ENCODE measurements at regions not wholly inside any gene's neighbourhood (a gene's known extent, or its start where the extent isn't known, plus 50 kb on each side); places are given as distances from the start of the nearest gene placed in this dataset.

DNA sequence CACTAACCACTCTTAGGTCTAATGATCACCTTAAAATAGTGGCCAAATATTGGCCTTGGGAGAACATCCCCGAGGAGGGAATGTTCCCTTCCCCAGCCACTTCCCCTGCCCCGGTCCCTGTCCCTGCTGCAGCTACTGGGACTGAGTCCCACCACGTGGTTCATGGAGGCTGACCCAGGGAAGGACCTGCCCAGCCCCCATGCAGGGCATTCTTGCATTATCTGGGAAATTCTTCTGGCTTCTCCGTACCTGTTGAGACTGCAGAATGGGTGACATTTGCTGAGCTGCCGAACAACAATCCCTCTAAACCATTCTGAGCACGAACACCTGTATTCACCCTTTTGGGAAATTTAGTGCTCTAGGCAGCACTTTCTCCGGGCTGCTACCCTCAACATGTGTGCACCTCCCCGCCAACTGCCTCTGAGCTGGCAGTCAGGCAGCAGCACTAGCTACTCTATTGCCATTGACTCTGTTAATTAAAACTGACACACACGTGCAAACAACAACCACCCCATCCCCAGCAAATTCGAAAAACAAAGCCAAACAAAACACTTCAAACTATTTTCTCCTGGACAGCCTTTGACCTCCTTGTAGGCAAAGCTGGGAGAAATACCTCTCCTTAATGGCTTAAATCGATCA, 567.4 kb upstream of the MKI67 start:
- no peak overlapping the region for H3K4me3 ChIP-seq (replicated peaks; ENCODE audit: low read depth, low read length)
- DNase-seq (ENCODE audit: low read depth) = no peak
- TF ChIP-seq CTCF (IDR thresholded peaks at IDR 0.05; ENCODE audit: low read length, missing control alignments) = no peak

- H3K4me3 ChIP-seq (replicated peaks; ENCODE audit: low read depth, low read length) = no peak overlapping the region
- TF ChIP-seq CTCF (IDR thresholded peaks at IDR 0.05; ENCODE audit: low read length, missing control alignments) = no peak
- no peak for DNase-seq (ENCODE audit: low read depth)
Observed at GRCh38 chr10:128694168-128694850, 568.1 kb upstream of the MKI67 start.

GRCh38 chr10:128694851-128695725, 568.9 kb upstream of the MKI67 start:
- DNase-seq (ENCODE audit: low read depth) = no peak
- TF ChIP-seq CTCF (IDR thresholded peaks at IDR 0.05; ENCODE audit: low read length, missing control alignments) = no peak
- H3K4me3 ChIP-seq (replicated peaks; ENCODE audit: low read depth, low read length) = no peak overlapping the region

GRCh38 chr10:128695931-128696330, 569.7 kb upstream of the MKI67 start:
- no peak for DNase-seq (ENCODE audit: low read depth)
- H3K4me3 ChIP-seq (replicated peaks; ENCODE audit: low read depth, low read length) = no peak overlapping the region
- no peak for TF ChIP-seq CTCF (IDR thresholded peaks at IDR 0.05; ENCODE audit: low read length, missing control alignments)

DNA sequence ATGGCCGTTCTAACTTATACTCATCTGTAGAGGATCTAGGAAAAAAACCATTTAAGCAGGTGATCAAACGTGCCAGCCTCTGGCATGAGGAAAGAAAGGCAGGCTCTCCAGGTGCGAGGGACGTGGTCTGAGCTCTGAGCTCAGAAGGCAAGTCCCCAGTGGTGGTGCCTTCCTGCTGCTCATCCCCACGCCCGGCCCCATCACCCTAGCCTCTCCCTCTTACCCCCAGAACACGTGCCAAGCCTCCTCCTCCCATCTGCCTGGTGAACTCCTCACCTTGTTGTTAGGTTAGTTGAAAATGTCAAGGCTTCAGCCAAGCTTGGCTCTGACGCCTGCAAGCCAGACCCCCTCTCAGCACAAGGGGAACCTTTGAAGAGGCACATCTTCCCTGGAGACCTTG, 571.2 kb upstream of the MKI67 start:
- no peak overlapping the region for H3K4me3 ChIP-seq (replicated peaks; ENCODE audit: low read depth, low read length)
- TF ChIP-seq CTCF (IDR thresholded peaks at IDR 0.05; ENCODE audit: low read length, missing control alignments) = no peak
- DNase-seq (ENCODE audit: low read depth) = no peak

- DNase-seq (ENCODE audit: low read depth) = no peak
- no peak overlapping the region for H3K4me3 ChIP-seq (replicated peaks; ENCODE audit: low read depth, low read length)
- TF ChIP-seq CTCF (IDR thresholded peaks at IDR 0.05; ENCODE audit: low read length, missing control alignments) = no peak
Observed at GRCh38 chr10:128701381-128701780, 575.2 kb upstream of the MKI67 start.

Measured in fibroblast of pulmonary artery (primary cell).